ENCODE measurements at regions not wholly inside any gene's neighbourhood (a gene's known extent, or its start where the extent isn't known, plus 50 kb on each side); places are given as distances from the start of the nearest gene placed in this dataset.

GRCh38 chr22:44590291-44590690, 92.3 kb upstream of the RTL6 start:
- TF ChIP-seq CTCF (IDR thresholded peaks at IDR 0.05), result no peak
- TF ChIP-seq POLR2A (IDR thresholded peaks at IDR 0.05), result no peak
